HCT116 (cell line): ENCODE measurements at regions not wholly inside any gene's neighbourhood (a gene's known extent, or its start where the extent isn't known, plus 50 kb on each side); places are given as distances from the start of the nearest gene placed in this dataset.

Experiments used
- CEBPB ChIP-seq: IDR thresholded peaks from 2 replicates; pipeline ENCODE4 v1.6.1; 2012; ENCODE audit warnings: low read depth
- CTCF ChIP-seq, 3 experiments: fragments of 200-600 bp in 1 of 3; sonication (generic) in 1 of 3; IDR thresholded peaks in 2 of 3; conservative IDR thresholded peaks in 1 of 3; 2 replicates each; pipeline ENCODE4 v1.5.1; 2012 to 2017; ENCODE audit warnings: low read depth in 2 of 3, low read length in 2 of 3, antibody characterized with exemption in 1 of 3, borderline replicate concordance in 1 of 3, control low read depth in 1 of 3, mild to moderate bottlenecking in 1 of 3, mixed read lengths in 1 of 3, mixed run types in 1 of 3, moderate library complexity in 1 of 3; ENCODE audit not compliant: insufficient read depth in 1 of 3
- JUND ChIP-seq: IDR thresholded peaks from 2 replicates; pipeline ENCODE4 v1.6.1; 2012
- MAX ChIP-seq: IDR thresholded peaks from 2 replicates; pipeline ENCODE4 v1.6.1; 2012
- YY1 ChIP-seq: IDR thresholded peaks from 2 replicates; pipeline ENCODE4 v1.6.1; 2011; ENCODE audit warnings: low read length, low read depth, moderate library complexity, mild to moderate bottlenecking; ENCODE audit not compliant: insufficient replicate concordance; ENCODE audit errors: extremely low read depth

- TF ChIP-seq CTCF (IDR thresholded peaks at IDR 0.05 in 2 of 3, conservative IDR thresholded peaks at IDR 0.05 in 1 of 3; ENCODE audit: borderline replicate concordance in 1 of 3, insufficient read depth in 1 of 3, low read depth in 2 of 3, low read length in 2 of 3) (no peak), YY1 (no peak), JUND (no peak), MAX (no peak), CEBPB (no peak)
Measured at GRCh38 chr19:29090783-29091526, 122.0 kb downstream of the UQCRFS1 start.
